ENCODE measurements at regions not wholly inside any gene's neighbourhood (a gene's known extent, or its start where the extent isn't known, plus 50 kb on each side); places are given as distances from the start of the nearest gene placed in this dataset.

DNA sequence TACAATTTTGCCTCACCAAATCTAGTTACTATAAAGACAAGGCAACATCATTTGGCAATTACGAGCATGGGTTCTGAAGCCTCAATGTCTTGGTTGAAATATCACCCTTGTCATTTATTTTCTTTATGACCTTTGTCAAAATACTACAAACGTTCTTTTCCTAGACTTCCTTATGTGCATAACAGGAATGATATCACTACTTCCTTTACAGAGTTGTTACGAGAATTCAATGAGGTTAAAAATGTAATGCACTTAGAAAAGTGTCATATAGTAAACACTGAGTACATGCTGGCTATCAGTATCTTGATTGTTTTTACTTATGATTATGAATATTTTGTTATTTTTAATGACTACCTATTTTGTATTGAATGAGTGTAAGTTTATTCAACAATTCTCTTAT is 640.9 kb upstream of the CCNG1 start:
- TF ChIP-seq, protein P1, sequence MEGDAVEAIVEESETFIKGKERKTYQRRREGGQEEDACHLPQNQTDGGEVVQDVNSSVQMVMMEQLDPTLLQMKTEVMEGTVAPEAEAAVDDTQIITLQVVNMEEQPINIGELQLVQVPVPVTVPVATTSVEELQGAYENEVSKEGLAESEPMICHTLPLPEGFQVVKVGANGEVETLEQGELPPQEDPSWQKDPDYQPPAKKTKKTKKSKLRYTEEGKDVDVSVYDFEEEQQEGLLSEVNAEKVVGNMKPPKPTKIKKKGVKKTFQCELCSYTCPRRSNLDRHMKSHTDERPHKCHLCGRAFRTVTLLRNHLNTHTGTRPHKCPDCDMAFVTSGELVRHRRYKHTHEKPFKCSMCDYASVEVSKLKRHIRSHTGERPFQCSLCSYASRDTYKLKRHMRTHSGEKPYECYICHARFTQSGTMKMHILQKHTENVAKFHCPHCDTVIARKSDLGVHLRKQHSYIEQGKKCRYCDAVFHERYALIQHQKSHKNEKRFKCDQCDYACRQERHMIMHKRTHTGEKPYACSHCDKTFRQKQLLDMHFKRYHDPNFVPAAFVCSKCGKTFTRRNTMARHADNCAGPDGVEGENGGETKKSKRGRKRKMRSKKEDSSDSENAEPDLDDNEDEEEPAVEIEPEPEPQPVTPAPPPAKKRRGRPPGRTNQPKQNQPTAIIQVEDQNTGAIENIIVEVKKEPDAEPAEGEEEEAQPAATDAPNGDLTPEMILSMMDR (IDR thresholded peaks at IDR 0.05; ENCODE audit: low read depth, low read length): no peak
- H3K27me3 ChIP-seq (ENCODE audit: control insufficient read depth, insufficient read depth, low read length): no peaks in the 10 kb centered on the region
- ChIA-PET POLR2A (no interaction called here), CTCF (no interaction called here)
- peaks cover 11% of the 10 kb centered on the region; the same call in 1 of the 2 replicates for H3K9me3 ChIP-seq (ENCODE audit: control insufficient read depth, insufficient read depth, low read length)
- H3K27ac ChIP-seq (ENCODE audit: low read depth, low read length): no peak overlapping the region
- no peak for DNase-seq (ENCODE audit: low read depth, low spot score)
- H3K4me3 ChIP-seq (ENCODE audit: low read depth, low read length): no peak overlapping the region

DNA sequence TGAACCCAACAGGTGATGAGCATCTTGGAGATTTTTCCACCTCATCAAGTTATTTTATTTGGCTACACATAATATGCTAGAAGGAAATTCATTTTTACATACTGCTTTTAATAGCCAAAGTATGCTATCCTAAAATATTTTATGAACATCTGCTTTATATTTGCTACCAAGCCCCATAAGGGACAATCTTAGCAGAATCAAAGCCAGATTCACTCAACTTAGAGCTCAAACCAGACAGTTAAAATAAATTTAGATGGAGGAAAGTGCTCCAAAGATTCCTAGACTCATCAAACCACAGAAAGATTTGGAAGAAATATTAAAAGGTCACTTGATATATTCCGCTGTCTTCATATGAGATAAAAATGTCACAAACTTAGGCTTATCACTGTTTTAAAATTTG is 637.1 kb upstream of the CCNG1 start:
- no peak overlapping the region for H3K27ac ChIP-seq (ENCODE audit: low read depth, low read length)
- no peak for DNase-seq (ENCODE audit: low read depth, low spot score)
- no peaks in the 10 kb centered on the region for H3K27me3 ChIP-seq (ENCODE audit: control insufficient read depth, insufficient read depth, low read length)
- ChIA-PET POLR2A (no interaction called here), CTCF (no interaction called here)
- peaks cover 5% of the 10 kb centered on the region; the same call in 1 of the 2 replicates for H3K9me3 ChIP-seq (ENCODE audit: control insufficient read depth, insufficient read depth, low read length)
- TF ChIP-seq, protein P1 (IDR thresholded peaks at IDR 0.05; ENCODE audit: low read depth, low read length): no peak
- no peak overlapping the region for H3K4me3 ChIP-seq (ENCODE audit: low read depth, low read length)

DNA sequence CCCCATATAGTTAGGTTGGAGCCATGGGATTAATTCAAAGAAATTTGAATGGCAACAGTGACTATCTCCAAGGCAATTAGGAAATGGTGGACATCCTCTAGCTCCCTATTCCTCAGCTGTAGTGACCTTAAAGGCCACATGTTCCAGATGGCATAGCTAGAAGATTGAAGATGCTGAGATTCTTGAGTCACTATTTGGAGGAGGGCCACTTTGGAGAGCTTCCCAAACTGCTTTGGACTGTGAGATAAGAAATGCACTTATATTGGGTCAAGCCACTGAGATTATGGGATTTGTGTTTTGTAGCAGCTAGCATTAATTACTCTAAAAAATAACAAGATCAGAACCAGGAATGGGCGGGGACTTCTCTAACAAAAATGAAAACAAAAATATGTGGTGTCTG is 636.2 kb upstream of the CCNG1 start:
- POLR2A ChIA-PET: no interaction called here
- TF ChIP-seq, protein P1 (IDR thresholded peaks at IDR 0.05; ENCODE audit: low read depth, low read length): no peak
- no peak overlapping the region for H3K4me3 ChIP-seq (ENCODE audit: low read depth, low read length)
- H3K27ac ChIP-seq (ENCODE audit: low read depth, low read length): no peak overlapping the region
- peaks cover 5% of the 10 kb centered on the region; the same call in 1 of the 2 replicates for H3K9me3 ChIP-seq (ENCODE audit: control insufficient read depth, insufficient read depth, low read length)
- CTCF ChIA-PET: no interaction called here
- DNase-seq (ENCODE audit: low read depth, low spot score): no peak
- no peaks in the 10 kb centered on the region for H3K27me3 ChIP-seq (ENCODE audit: control insufficient read depth, insufficient read depth, low read length)

DNA sequence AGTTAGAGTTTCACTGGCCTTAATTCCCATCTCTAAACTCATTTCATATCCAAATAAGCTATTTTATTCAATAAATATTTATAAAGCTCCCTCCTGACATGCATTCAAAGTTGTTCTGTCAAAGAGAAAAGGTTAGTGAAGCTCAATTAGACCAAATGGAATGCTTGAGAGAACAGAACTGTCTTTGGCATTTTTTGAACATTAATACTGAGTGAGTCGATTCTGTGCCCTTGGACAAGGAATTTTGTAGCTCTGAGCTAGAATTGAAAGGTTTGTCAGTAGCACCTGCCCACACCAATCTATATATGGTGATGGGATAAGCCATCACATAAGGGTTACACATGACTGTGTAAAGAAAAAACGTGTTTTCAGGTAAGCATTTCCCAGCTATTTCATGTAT is 631.2 kb upstream of the CCNG1 start:
- Histone ChIP-seq H3K4me3 (ENCODE audit: low read depth, low read length) (no peak overlapping the region), H3K9me3 (ENCODE audit: control insufficient read depth, insufficient read depth, low read length) (no peaks in the 10 kb centered on the region), H3K27me3 (ENCODE audit: control insufficient read depth, insufficient read depth, low read length) (no peaks in the 10 kb centered on the region), H3K27ac (ENCODE audit: low read depth, low read length) (no peak overlapping the region)
- ChIA-PET CTCF (no interaction called here), POLR2A (no interaction called here)
- DNase-seq (ENCODE audit: low read depth, low spot score): no peak
- TF ChIP-seq, protein P1 (IDR thresholded peaks at IDR 0.05; ENCODE audit: low read depth, low read length): no peak

DNA sequence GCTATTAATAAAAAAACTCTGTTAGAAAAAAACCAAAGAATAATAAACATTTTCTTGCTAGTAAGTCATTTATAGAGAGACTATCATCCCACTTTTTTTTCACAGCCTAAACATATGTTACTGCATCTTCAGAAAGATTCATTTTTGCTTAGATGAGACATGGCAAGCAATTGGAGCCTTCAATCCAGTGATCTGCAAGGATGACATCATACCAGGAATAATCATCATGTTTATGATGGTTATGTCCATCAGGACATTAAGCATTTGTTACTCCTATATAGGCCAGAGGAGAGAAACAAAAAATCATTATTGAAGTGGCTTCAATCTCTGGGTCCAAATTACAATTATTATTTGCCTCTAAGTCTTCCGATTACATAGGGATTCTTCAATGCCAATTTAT is 626.3 kb upstream of the CCNG1 start:
- peaks cover 4% of the 10 kb centered on the region for H3K9me3 ChIP-seq (ENCODE audit: control insufficient read depth, insufficient read depth, low read length)
- ChIA-PET CTCF (no interaction called here), POLR2A (no interaction called here)
- TF ChIP-seq, protein P1 (IDR thresholded peaks at IDR 0.05; ENCODE audit: low read depth, low read length): no peak
- no peak overlapping the region for H3K4me3 ChIP-seq (ENCODE audit: low read depth, low read length)
- no peak for DNase-seq (ENCODE audit: low read depth, low spot score)
- no peak overlapping the region for H3K27ac ChIP-seq (ENCODE audit: low read depth, low read length)
- no peaks in the 10 kb centered on the region for H3K27me3 ChIP-seq (ENCODE audit: control insufficient read depth, insufficient read depth, low read length)
